Naive B cell (primary cell): ENCODE measurements at regions not wholly inside any gene's neighbourhood (a gene's known extent, or its start where the extent isn't known, plus 50 kb on each side); places are given as distances from the start of the nearest gene placed in this dataset.
"Not testable (repeated sequence)": the region's sequence is repeated elsewhere in the genome, so short reads cannot be mapped to it uniquely, and the experiment has no call there.

Experiments
- ATAC-seq, 2 donors: fragments of 150-1000 bp; cut with Tn5 transposase; 2 replicates each; pipeline ENCODE4 v1.10.0; 2021; ENCODE audit warnings: low read depth in 2 of 2, mild to moderate bottlenecking in 2 of 2, moderate library complexity in 2 of 2
- DNase-seq: peaks from one replicate; pipeline ENCODE4 v3.0.0; 2022
- H3K27ac Mint-ChIP-seq, 6 donors: one replicate each; pipeline ENCODE4 v1.8.0; 2020 to 2022; ENCODE audit warnings: mild to moderate bottlenecking in 6 of 6, mixed read lengths in 6 of 6, moderate library complexity in 5 of 6, inconsistent platforms in 2 of 6
- H3K27me3 Mint-ChIP-seq, 3 donors: one replicate each; pipeline ENCODE4 v1.8.0; 2021 to 2022; ENCODE audit warnings: mixed read lengths in 3 of 3, mild to moderate bottlenecking in 1 of 3
- H3K36me3 Mint-ChIP-seq, 2 donors: one replicate each; pipeline ENCODE4 v1.8.0; 2020 to 2022; ENCODE audit warnings: mixed read lengths in 2 of 2, inconsistent platforms in 1 of 2, mild to moderate bottlenecking in 1 of 2
- H3K4me1 Mint-ChIP-seq, 3 donors: one replicate each; pipeline ENCODE4 v1.8.0; 2020 to 2022; ENCODE audit warnings: mixed read lengths in 3 of 3, inconsistent platforms in 1 of 3, mild to moderate bottlenecking in 1 of 3, moderate library complexity in 1 of 3
- H3K4me3 Mint-ChIP-seq, 8 donors: one replicate each; pipeline ENCODE4 v1.8.0; 2020 to 2022; ENCODE audit warnings: mild to moderate bottlenecking in 8 of 8, mixed read lengths in 8 of 8, moderate library complexity in 8 of 8, inconsistent platforms in 2 of 8
- H3K9me3 Mint-ChIP-seq, 7 donors: one replicate each; pipeline ENCODE4 v1.8.0; 2020 to 2022; ENCODE audit warnings: mixed read lengths in 7 of 7, mild to moderate bottlenecking in 5 of 7, inconsistent platforms in 2 of 7, moderate library complexity in 1 of 7

DNA sequence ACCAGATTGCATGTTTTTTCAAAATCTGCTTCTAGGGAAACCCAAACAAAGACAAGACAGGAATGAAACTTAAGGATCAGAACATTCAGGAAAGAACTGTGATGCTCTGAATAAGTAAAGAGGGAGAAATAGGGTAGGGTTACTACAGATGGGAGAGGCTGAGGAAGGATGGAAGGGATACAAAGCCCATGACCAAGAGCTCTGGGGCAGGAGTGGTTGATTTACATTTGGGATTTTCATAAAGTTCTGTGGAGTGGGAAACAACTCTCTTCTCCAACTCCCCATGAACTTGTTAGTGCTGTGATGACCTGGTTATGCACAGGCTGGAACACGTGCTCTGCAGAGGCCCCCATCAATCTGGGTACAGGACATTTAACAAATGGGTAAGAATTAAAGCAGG, 216.0 kb upstream of the KLF14 start:
- H3K36me3 Mint-ChIP-seq: peaks cover 0 to 20% of the 10 kb centered on the region in 2 donors
- H3K27ac Mint-ChIP-seq: no peak overlapping the region
- ATAC-seq (no peak), DNase-seq (no peak)
- H3K4me1 Mint-ChIP-seq: peaks cover 29 to 52% (median 33%) of the 10 kb centered on the region in 3 donors
- H3K9me3 Mint-ChIP-seq: no peaks in the 10 kb centered on the region
- H3K27me3 Mint-ChIP-seq: no peaks in the 10 kb centered on the region
- no peak overlapping the region for H3K4me3 Mint-ChIP-seq

DNA sequence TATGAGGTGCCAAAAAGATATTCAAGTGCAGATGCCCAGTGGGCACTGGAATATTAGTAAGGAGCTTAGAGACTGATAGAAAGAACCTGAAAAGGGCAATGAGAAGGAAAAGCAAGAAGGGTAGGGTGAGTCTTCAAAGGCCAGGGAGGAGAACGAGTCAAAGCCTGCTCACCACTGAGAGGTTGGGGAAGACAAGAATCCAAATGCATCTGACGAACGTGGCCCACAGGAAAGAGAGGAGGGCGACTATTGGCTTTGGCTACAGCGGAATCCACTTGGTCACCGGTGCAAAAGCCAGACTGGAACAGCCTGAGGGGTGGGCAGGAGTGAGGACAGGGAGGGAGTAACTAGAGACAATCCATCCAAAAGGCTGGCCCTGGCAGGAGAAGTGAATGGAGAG, 216.7 kb upstream of the KLF14 start:
- Mint-ChIP-seq H3K9me3 (no peaks in the 10 kb centered on the region), H3K4me1 (peaks cover 29 to 51% (median 34%) of the 10 kb centered on the region in 3 donors), H3K27ac (no peak overlapping the region), H3K27me3 (no peaks in the 10 kb centered on the region), H3K36me3 (peaks cover 0 to 20% of the 10 kb centered on the region in 2 donors), H3K4me3 (no peak overlapping the region)
- no peak for ATAC-seq
- DNase-seq: no peak

- peak overlapping the region in 1 of 6 donors; percentile 56 for H3K27ac Mint-ChIP-seq
- DNase-seq: no peak
- H3K27me3 Mint-ChIP-seq: no peaks in the 10 kb centered on the region
- peaks cover 35 to 51% (median 36%) of the 10 kb centered on the region in 3 donors for H3K4me1 Mint-ChIP-seq
- no peaks in the 10 kb centered on the region for H3K9me3 Mint-ChIP-seq
- peaks cover 0 to 20% of the 10 kb centered on the region in 2 donors for H3K36me3 Mint-ChIP-seq
- ATAC-seq: peak in 1 of 2 donors; percentile 57
- H3K4me3 Mint-ChIP-seq: no peak overlapping the region
Measured at GRCh38 chr7:130951303-130951975, 217.4 kb upstream of the KLF14 start.

DNA sequence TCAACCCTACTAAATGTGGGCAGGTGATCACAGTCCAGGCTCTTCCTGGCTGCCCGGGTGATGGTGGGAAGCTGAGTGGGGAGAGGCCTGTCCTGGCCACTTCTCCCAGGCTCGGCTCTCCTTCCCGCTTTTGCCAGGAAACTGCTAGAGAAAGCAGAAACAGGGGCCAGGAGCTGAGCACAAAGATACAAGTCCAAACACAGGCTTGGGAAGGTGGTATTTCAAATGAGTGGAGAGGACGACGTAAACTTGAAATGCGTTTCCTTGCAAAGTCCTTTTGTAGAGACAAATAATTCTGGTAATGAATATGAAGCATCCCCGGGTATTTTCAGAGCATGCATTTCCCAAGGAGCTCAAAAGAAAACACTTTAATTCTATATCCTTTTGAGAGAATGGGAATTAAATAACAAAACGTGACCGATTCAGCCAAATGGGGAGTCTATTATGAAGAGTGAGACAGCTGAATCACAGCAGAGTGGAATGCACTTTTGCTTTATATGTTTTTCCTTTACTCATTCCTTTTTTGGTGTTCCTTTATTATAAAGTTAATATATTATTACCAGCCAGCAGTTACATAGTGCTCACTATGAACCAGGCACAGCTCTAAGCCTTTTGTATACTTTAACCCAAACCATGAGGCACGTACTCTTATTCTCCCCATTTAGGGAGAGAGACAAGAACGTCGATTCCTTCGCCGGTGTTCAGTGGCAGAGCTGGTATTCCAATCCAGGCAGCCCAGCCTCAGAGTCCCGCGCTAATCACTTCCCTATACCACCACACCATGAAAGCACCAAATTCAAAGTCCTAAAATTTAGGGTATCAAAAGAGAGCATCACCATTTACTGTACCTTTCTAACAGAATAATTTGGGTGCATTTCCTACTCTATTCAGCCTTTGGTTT, 218.2 kb upstream of the KLF14 start:
- no peak for ATAC-seq
- peak overlapping the region in 3 of 6 donors; percentile 56 to 74 (median 72) for H3K27ac Mint-ChIP-seq
- no peaks in the 10 kb centered on the region for H3K9me3 Mint-ChIP-seq
- no peaks in the 10 kb centered on the region for H3K27me3 Mint-ChIP-seq
- DNase-seq: no peak
- peaks cover 37 to 53% (median 39%) of the 10 kb centered on the region in 3 donors for H3K4me1 Mint-ChIP-seq
- peaks cover 0 to 20% of the 10 kb centered on the region in 2 donors for H3K36me3 Mint-ChIP-seq
- H3K4me3 Mint-ChIP-seq: no peak overlapping the region

DNA sequence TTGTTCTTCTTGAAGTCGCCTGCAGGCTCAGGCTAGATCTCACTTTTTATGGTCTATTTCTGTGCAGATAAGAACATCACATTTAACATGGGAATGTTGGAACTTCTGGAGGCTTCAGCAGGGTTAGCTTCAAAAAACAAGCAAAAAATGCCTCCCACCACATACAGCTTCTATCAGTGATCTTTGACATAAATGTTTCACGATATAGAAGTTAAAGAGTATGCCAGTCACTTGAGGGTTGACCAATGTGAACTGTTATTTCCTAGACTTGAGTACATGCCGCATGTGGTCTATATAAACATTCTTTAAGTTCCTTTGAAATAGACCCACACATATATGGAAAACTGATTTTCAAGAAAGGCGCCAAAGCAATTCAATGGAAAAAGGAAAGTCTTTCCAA, 219.2 kb upstream of the KLF14 start:
- no peak for ATAC-seq
- DNase-seq: no peak
- Mint-ChIP-seq H3K27me3 (no peaks in the 10 kb centered on the region), H3K4me3 (no peak overlapping the region), H3K27ac (peak overlapping the region in 3 of 6 donors; percentile 9 to 94 (median 46)), H3K4me1 (peaks cover 38 to 53% (median 41%) of the 10 kb centered on the region in 3 donors), H3K9me3 (no peaks in the 10 kb centered on the region), H3K36me3 (peaks cover 0 to 14% of the 10 kb centered on the region in 2 donors)

DNA sequence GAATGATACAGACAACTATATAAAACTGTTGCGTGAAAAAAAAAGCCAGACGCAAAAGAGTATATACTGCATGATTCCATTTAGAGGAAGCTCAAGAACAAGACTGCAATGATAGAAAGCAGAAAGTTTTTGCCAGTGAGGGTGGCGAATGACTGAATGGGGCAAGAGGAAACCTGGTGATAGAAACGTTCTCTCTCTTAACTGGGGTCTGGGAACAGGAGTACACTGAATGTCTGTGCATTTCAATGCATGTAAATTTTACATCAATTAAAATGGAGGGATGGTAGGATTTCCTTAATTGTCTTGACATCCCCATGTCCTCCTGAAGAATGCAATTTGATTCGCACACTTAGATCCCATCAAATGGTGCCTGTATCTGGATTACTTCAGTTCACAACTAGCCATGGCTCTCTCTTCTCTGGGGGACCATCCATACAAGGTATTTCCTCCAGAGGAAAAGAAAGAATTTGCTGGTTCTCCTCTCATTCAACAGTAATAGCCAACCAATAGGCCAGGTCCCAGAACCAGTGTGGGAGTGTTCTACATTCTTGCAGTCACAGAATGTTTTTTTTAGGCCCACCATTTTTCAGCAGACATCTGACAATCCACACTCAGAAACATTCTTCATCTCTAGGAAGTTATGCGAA, 221.0 kb upstream of the KLF14 start:
- H3K36me3 Mint-ChIP-seq: peaks cover 5 to 22% of the 10 kb centered on the region in 2 donors
- no peaks in the 10 kb centered on the region for H3K9me3 Mint-ChIP-seq
- H3K27ac Mint-ChIP-seq: peak overlapping the region in 2 of 6 donors; percentile 79 to 94
- peaks cover 51 to 64% (median 54%) of the 10 kb centered on the region in 3 donors for H3K4me1 Mint-ChIP-seq
- ATAC-seq (no peak), DNase-seq (no peak)
- no peak overlapping the region for H3K4me3 Mint-ChIP-seq
- no peaks in the 10 kb centered on the region for H3K27me3 Mint-ChIP-seq

- DNase-seq: no peak
- peak overlapping the region in 1 of 8 donors; percentile 68 for H3K4me3 Mint-ChIP-seq
- no peak for ATAC-seq
- H3K27ac Mint-ChIP-seq: peak overlapping the region in 3 of 6 donors; percentile 57 to 94 (median 79)
- H3K4me1 Mint-ChIP-seq: peaks cover 54 to 69% (median 59%) of the 10 kb centered on the region in 3 donors
- H3K36me3 Mint-ChIP-seq: peaks cover 10 to 26% of the 10 kb centered on the region in 2 donors
- no peaks in the 10 kb centered on the region for H3K27me3 Mint-ChIP-seq
- peaks cover 0 to 4% (median 2%) of the 10 kb centered on the region in 7 donors for H3K9me3 Mint-ChIP-seq
Measured at GRCh38 chr7:130955565-130955919, 221.5 kb upstream of the KLF14 start.

DNA sequence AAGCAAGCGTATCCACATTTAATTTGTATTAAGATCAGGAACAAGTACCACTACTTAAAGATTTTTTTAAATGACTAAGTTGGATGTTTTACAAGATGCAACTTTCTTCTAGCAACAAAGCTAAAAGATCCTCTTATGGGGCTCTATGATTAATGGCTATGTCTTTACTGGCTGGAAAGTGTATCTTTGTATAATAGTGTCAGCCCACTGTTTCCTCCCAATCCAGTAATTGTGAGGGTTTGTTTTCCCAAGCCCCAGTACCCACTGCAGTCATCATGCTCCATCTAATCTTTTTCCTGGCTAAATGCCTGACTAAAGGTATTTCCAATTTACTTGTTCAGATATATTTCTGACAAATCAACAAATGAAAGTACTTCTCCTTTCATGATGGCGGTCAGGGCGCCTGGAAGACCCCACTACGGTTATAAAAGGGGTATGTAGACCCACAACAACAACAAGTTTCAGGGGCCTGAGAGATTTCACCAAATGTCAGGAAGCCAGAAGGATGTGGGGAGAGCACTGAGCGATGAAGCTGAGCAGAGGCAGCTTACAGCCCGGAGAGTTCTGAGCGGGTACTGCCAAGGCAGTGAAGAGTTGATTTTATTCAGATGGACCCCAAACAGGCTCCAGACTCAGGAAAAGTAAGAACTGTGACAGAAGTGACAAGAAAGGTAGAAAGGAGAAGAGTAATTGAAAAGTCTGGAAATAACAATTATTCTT, 222.6 kb upstream of the KLF14 start:
- peaks cover 62 to 79% (median 69%) of the 10 kb centered on the region in 3 donors for H3K4me1 Mint-ChIP-seq
- peak overlapping the region; percentile 55 to 91 (median 80) for H3K4me3 Mint-ChIP-seq
- no peaks in the 10 kb centered on the region for H3K27me3 Mint-ChIP-seq
- H3K9me3 Mint-ChIP-seq: peaks cover 0 to 11% (median 2%) of the 10 kb centered on the region in 7 donors
- DNase-seq (no peak), ATAC-seq (no peak)
- peak overlapping the region; percentile 76 to 97 (median 94) for H3K27ac Mint-ChIP-seq
- H3K36me3 Mint-ChIP-seq: peaks cover 15 to 33% of the 10 kb centered on the region in 2 donors

- Mint-ChIP-seq H3K4me3 (peak overlapping the region; percentile 55 to 91 (median 80)), H3K36me3 (peaks cover 21 to 38% of the 10 kb centered on the region in 2 donors), H3K27me3 (no peaks in the 10 kb centered on the region), H3K9me3 (peaks cover 0 to 13% (median 2%) of the 10 kb centered on the region in 7 donors), H3K4me1 (peaks cover 65 to 84% (median 75%) of the 10 kb centered on the region in 3 donors), H3K27ac (peak overlapping the region; percentile 76 to 97 (median 94))
- DNase-seq (no peak), ATAC-seq (peak; percentile 33 to 47)
Measured at GRCh38 chr7:130957137-130957513, 223.1 kb upstream of the KLF14 start.

DNA sequence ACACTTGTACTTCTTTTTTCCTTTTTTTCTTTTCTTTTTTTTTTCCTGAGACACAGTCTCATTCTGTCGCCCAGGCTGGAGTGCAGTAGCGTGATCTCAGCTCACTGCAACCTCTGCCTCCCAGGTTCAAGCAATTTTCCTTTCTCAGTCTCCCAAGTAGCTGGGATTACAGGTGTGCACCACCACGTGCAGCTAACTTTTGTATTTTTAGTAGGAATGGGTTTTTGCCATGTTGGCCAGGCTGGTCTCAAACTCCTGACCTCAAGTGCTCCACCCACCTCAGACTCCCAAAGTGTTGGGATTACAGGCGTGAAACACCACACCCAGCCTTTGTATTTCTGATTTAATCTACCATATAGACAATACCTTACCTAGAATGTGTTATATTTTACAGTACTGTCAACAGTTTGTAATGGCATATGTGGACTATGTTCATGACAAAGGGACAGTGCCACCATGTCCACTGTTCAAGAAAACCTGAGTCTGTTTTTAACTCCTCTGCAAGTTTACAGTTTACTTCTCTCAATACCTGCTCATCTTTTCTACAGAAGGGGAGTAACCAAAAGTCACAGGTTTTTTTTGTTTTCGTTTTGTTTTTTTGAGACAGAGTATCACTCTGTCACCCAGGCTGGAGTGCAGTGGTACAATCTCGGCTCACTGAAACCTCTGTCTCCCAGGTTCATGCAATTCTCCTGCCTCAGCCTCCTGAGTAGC, 223.9 kb upstream of the KLF14 start:
- Mint-ChIP-seq H3K4me1 (peaks cover 69 to 89% (median 82%) of the 10 kb centered on the region in 3 donors), H3K9me3 (peaks cover 0 to 13% (median 2%) of the 10 kb centered on the region in 7 donors), H3K4me3 (peak overlapping the region in 7 of 8 donors; percentile 53 to 91 (median 68)), H3K27ac (peak overlapping the region; percentile 81 to 97 (median 94)), H3K36me3 (peaks cover 22 to 34% of the 10 kb centered on the region in 2 donors)
- DNase-seq, ATAC-seq, H3K27me3 Mint-ChIP-seq: not testable (repeated sequence)

GRCh38 chr7:130958846-130959245, 224.8 kb upstream of the KLF14 start:
- peaks cover 72 to 91% (median 89%) of the 10 kb centered on the region in 3 donors for H3K4me1 Mint-ChIP-seq
- peaks cover 0 to 13% (median 2%) of the 10 kb centered on the region in 7 donors for H3K9me3 Mint-ChIP-seq
- no peaks in the 10 kb centered on the region for H3K27me3 Mint-ChIP-seq
- H3K36me3 Mint-ChIP-seq: peaks cover 22 to 28% of the 10 kb centered on the region in 2 donors
- peak overlapping the region in 6 of 8 donors; percentile 2 to 86 (median 40) for H3K4me3 Mint-ChIP-seq
- no peak for ATAC-seq
- no peak for DNase-seq
- peak overlapping the region in 5 of 6 donors; percentile 76 to 94 (median 82) for H3K27ac Mint-ChIP-seq

GRCh38 chr7:130959743-130960207, 225.8 kb upstream of the KLF14 start:
- ATAC-seq (no peak), DNase-seq (no peak)
- peaks cover 68 to 82% (median 81%) of the 10 kb centered on the region in 3 donors for H3K4me1 Mint-ChIP-seq
- H3K27ac Mint-ChIP-seq: peak overlapping the region; percentile 91 to 98 (median 94)
- peaks cover 22 to 25% of the 10 kb centered on the region in 2 donors for H3K36me3 Mint-ChIP-seq
- no peaks in the 10 kb centered on the region for H3K27me3 Mint-ChIP-seq
- peak overlapping the region in 7 of 8 donors; percentile 35 to 87 (median 59) for H3K4me3 Mint-ChIP-seq
- H3K9me3 Mint-ChIP-seq: peaks cover 0 to 13% (median 2%) of the 10 kb centered on the region in 7 donors
